ENCODE measurements at regions not wholly inside any gene's neighbourhood (a gene's known extent, or its start where the extent isn't known, plus 50 kb on each side); places are given as distances from the start of the nearest gene placed in this dataset.

- Histone ChIP-seq H2BK5ac (ENCODE audit: low read length) (no peak overlapping the region), H3K14ac (ENCODE audit: low read length) (no peak overlapping the region), H2BK12ac (ENCODE audit: low read length) (no peak overlapping the region), H3K18ac (ENCODE audit: low read length) (peak overlapping the region; percentile 82), H3K79me1 (ENCODE audit: low read depth, low read length) (no peaks in the 10 kb centered on the region), H3K9ac (ENCODE audit: low read depth, low read length, poor library complexity) (peak overlapping the region; percentile 40), H3K27ac (replicated peaks; ENCODE audit: low read length) (no peak overlapping the region), H3K23ac (ENCODE audit: low read depth, low read length, poor library complexity) (peak overlapping the region; percentile 2), H3K4ac (ENCODE audit: low read length) (peak overlapping the region; percentile 87), H2BK15ac (ENCODE audit: low read length) (no peak overlapping the region), H3K4me3 (ENCODE audit: low read length in 2 of 2) (no peak overlapping the region), H3K36me3 (replicated peaks in 1 of 2; ENCODE audit: control insufficient read depth in 2 of 2, insufficient read depth in 2 of 2, low read length in 2 of 2) (no peaks in the 10 kb centered on the region), H4K91ac (ENCODE audit: low read depth, low read length, poor library complexity) (no peak overlapping the region), H3K27me3 (ENCODE audit: control insufficient read depth in 3 of 3, insufficient read depth in 3 of 3, low read depth in 1 of 3, low read length in 3 of 3) (no peaks in the 10 kb centered on the region), H2AFZ (ENCODE audit: low read length) (no peak overlapping the region), H3K9me3 (replicated peaks in 1 of 2; ENCODE audit: control insufficient read depth in 2 of 2, insufficient read depth in 1 of 2, low read depth in 1 of 2, low read length in 2 of 2) (no peaks in the 10 kb centered on the region), H4K8ac (ENCODE audit: low read depth, low read length) (no peak overlapping the region), H2AK5ac (ENCODE audit: low read depth, low read length) (peak overlapping the region; percentile 61), H3K4me2 (ENCODE audit: insufficient read depth, low read length, poor library complexity, severe bottlenecking) (no peak overlapping the region), H3K4me1 (ENCODE audit: control insufficient read depth in 2 of 2, insufficient read depth in 1 of 2, low read depth in 1 of 2, low read length in 2 of 2) (no peaks in the 10 kb centered on the region), H2BK120ac (ENCODE audit: low read depth, low read length) (no peak overlapping the region)
- WGBS, 2 donors (ENCODE audit: extremely low coverage in 2 of 2, insufficient read length in 2 of 2, insufficient replicate concordance in 1 of 2), result no CpG with 5 or more reads among the region's 1 CpG
- DNase-seq (ENCODE audit: low spot score), result no peak
Measured at GRCh38 chr18:22477222-22477621, 59.5 kb upstream of the CTAGE1 start.

- Histone ChIP-seq H3K4me2 (ENCODE audit: insufficient read depth, low read length, poor library complexity, severe bottlenecking) (no peak overlapping the region), H2AFZ (ENCODE audit: low read length) (no peak overlapping the region), H3K18ac (ENCODE audit: low read length) (no peak overlapping the region), H3K4me1 (ENCODE audit: control insufficient read depth in 2 of 2, insufficient read depth in 1 of 2, low read depth in 1 of 2, low read length in 2 of 2) (no peaks in the 10 kb centered on the region), H3K79me1 (ENCODE audit: low read depth, low read length) (no peaks in the 10 kb centered on the region), H3K36me3 (replicated peaks in 1 of 2; ENCODE audit: control insufficient read depth in 2 of 2, insufficient read depth in 2 of 2, low read length in 2 of 2) (no peaks in the 10 kb centered on the region), H3K4me3 (ENCODE audit: low read length in 2 of 2) (no peak overlapping the region), H3K23ac (ENCODE audit: low read depth, low read length, poor library complexity) (no peak overlapping the region), H3K14ac (ENCODE audit: low read length) (no peak overlapping the region), H4K91ac (ENCODE audit: low read depth, low read length, poor library complexity) (no peak overlapping the region), H2BK120ac (ENCODE audit: low read depth, low read length) (no peak overlapping the region), H2AK5ac (ENCODE audit: low read depth, low read length) (no peak overlapping the region), H2BK15ac (ENCODE audit: low read length) (no peak overlapping the region), H3K27ac (replicated peaks; ENCODE audit: low read length) (no peak overlapping the region), H4K8ac (ENCODE audit: low read depth, low read length) (no peak overlapping the region), H2BK12ac (ENCODE audit: low read length) (no peak overlapping the region), H3K4ac (ENCODE audit: low read length) (no peak overlapping the region), H3K27me3 (ENCODE audit: control insufficient read depth in 3 of 3, insufficient read depth in 3 of 3, low read depth in 1 of 3, low read length in 3 of 3) (no peaks in the 10 kb centered on the region), H2BK5ac (ENCODE audit: low read length) (no peak overlapping the region), H3K9ac (ENCODE audit: low read depth, low read length, poor library complexity) (no peak overlapping the region), H3K9me3 (replicated peaks in 1 of 2; ENCODE audit: control insufficient read depth in 2 of 2, insufficient read depth in 1 of 2, low read depth in 1 of 2, low read length in 2 of 2) (no peaks in the 10 kb centered on the region)
- DNase-seq (ENCODE audit: low spot score), result no peak
- WGBS, 2 donors (ENCODE audit: extremely low coverage in 2 of 2, insufficient read length in 2 of 2, insufficient replicate concordance in 1 of 2), result no CpG with 5 or more reads among the region's 3 CpGs
Measured at GRCh38 chr18:22482948-22483347, 65.2 kb upstream of the CTAGE1 start.

GRCh38 chr18:22483407-22483806 lies 65.7 kb upstream of the CTAGE1 start:
- Histone ChIP-seq H2BK120ac (ENCODE audit: low read depth, low read length) (no peak overlapping the region), H3K4me3 (ENCODE audit: low read length in 2 of 2) (no peak overlapping the region), H2BK5ac (ENCODE audit: low read length) (no peak overlapping the region), H3K4me2 (ENCODE audit: insufficient read depth, low read length, poor library complexity, severe bottlenecking) (no peak overlapping the region), H3K4me1 (ENCODE audit: control insufficient read depth in 2 of 2, insufficient read depth in 1 of 2, low read depth in 1 of 2, low read length in 2 of 2) (no peaks in the 10 kb centered on the region), H3K14ac (ENCODE audit: low read length) (no peak overlapping the region), H3K36me3 (replicated peaks in 1 of 2; ENCODE audit: control insufficient read depth in 2 of 2, insufficient read depth in 2 of 2, low read length in 2 of 2) (no peaks in the 10 kb centered on the region), H3K4ac (ENCODE audit: low read length) (no peak overlapping the region), H3K18ac (ENCODE audit: low read length) (no peak overlapping the region), H3K23ac (ENCODE audit: low read depth, low read length, poor library complexity) (no peak overlapping the region), H2BK12ac (ENCODE audit: low read length) (no peak overlapping the region), H3K9me3 (replicated peaks in 1 of 2; ENCODE audit: control insufficient read depth in 2 of 2, insufficient read depth in 1 of 2, low read depth in 1 of 2, low read length in 2 of 2) (no peaks in the 10 kb centered on the region), H3K27me3 (ENCODE audit: control insufficient read depth in 3 of 3, insufficient read depth in 3 of 3, low read depth in 1 of 3, low read length in 3 of 3) (no peaks in the 10 kb centered on the region), H3K79me1 (ENCODE audit: low read depth, low read length) (no peaks in the 10 kb centered on the region), H4K8ac (ENCODE audit: low read depth, low read length) (no peak overlapping the region), H2AK5ac (ENCODE audit: low read depth, low read length) (no peak overlapping the region), H3K9ac (ENCODE audit: low read depth, low read length, poor library complexity) (no peak overlapping the region), H2AFZ (ENCODE audit: low read length) (no peak overlapping the region), H4K91ac (ENCODE audit: low read depth, low read length, poor library complexity) (no peak overlapping the region), H3K27ac (replicated peaks; ENCODE audit: low read length) (no peak overlapping the region), H2BK15ac (ENCODE audit: low read length) (no peak overlapping the region)
- DNase-seq (ENCODE audit: low spot score), result no peak
- no CpG with 5 or more reads among the region's 5 CpGs for WGBS, 2 donors (ENCODE audit: extremely low coverage in 2 of 2, insufficient read length in 2 of 2, insufficient replicate concordance in 1 of 2)

- Histone ChIP-seq H3K27ac (replicated peaks; ENCODE audit: low read length) (no peak overlapping the region), H2BK120ac (ENCODE audit: low read depth, low read length) (no peak overlapping the region), H3K27me3 (ENCODE audit: control insufficient read depth in 3 of 3, insufficient read depth in 3 of 3, low read depth in 1 of 3, low read length in 3 of 3) (no peaks in the 10 kb centered on the region), H2AK5ac (ENCODE audit: low read depth, low read length) (no peak overlapping the region), H3K79me1 (ENCODE audit: low read depth, low read length) (no peaks in the 10 kb centered on the region), H3K9ac (ENCODE audit: low read depth, low read length, poor library complexity) (no peak overlapping the region), H4K91ac (ENCODE audit: low read depth, low read length, poor library complexity) (no peak overlapping the region), H2AFZ (ENCODE audit: low read length) (no peak overlapping the region), H3K36me3 (replicated peaks in 1 of 2; ENCODE audit: control insufficient read depth in 2 of 2, insufficient read depth in 2 of 2, low read length in 2 of 2) (no peaks in the 10 kb centered on the region), H3K4me3 (ENCODE audit: low read length in 2 of 2) (no peak overlapping the region), H3K18ac (ENCODE audit: low read length) (no peak overlapping the region), H4K8ac (ENCODE audit: low read depth, low read length) (no peak overlapping the region), H3K9me3 (replicated peaks in 1 of 2; ENCODE audit: control insufficient read depth in 2 of 2, insufficient read depth in 1 of 2, low read depth in 1 of 2, low read length in 2 of 2) (no peaks in the 10 kb centered on the region), H3K14ac (ENCODE audit: low read length) (no peak overlapping the region), H3K4ac (ENCODE audit: low read length) (no peak overlapping the region), H2BK5ac (ENCODE audit: low read length) (no peak overlapping the region), H3K23ac (ENCODE audit: low read depth, low read length, poor library complexity) (no peak overlapping the region), H2BK12ac (ENCODE audit: low read length) (no peak overlapping the region), H3K4me1 (ENCODE audit: control insufficient read depth in 2 of 2, insufficient read depth in 1 of 2, low read depth in 1 of 2, low read length in 2 of 2) (no peaks in the 10 kb centered on the region), H3K4me2 (ENCODE audit: insufficient read depth, low read length, poor library complexity, severe bottlenecking) (no peak overlapping the region), H2BK15ac (ENCODE audit: low read length) (no peak overlapping the region)
- WGBS, 2 donors (ENCODE audit: extremely low coverage in 2 of 2, insufficient read length in 2 of 2, insufficient replicate concordance in 1 of 2), result no CpG with 5 or more reads among the region's 2 CpGs
- DNase-seq (ENCODE audit: low spot score), result no peak
Measured at GRCh38 chr18:22484471-22484870, 66.8 kb upstream of the CTAGE1 start.

All from neuronal stem cell (in vitro differentiated cells).